Activated CD4-positive, alpha-beta memory T cell treated with anti-CD3 and anti-CD28 coated beads, Interleukin-2, amount 10 ng/mL, durations not matched to agents 7 days and 5 days (primary cell): ENCODE measurements at regions not wholly inside any gene's neighbourhood (a gene's known extent, or its start where the extent isn't known, plus 50 kb on each side); places are given as distances from the start of the nearest gene placed in this dataset.

Experiments
- CTCF ChIA-PET: fragments of 350-600 bp; sonication (Branson Sonifier 250); formaldehyde crosslinking; loops from one replicate; lab custom pipeline; 2021; ENCODE audit warnings: antibody characterized with exemption, inconsistent platforms; lab: Charles Lee
- POLR2A ChIA-PET: fragments of 350-600 bp; sonication (Branson Sonifier 250); formaldehyde crosslinking; loops from one replicate; lab custom pipeline; 2021; ENCODE audit warnings: antibody characterized with exemption; lab: Charles Lee
- DNase-seq: peaks from one replicate; pipeline ENCODE4 v3.0.0-alpha.2; 2020
- H3K27ac Mint-ChIP-seq: one replicate; pipeline ENCODE4 v1.8.0; 2021; ENCODE audit warnings: mild to moderate bottlenecking, mixed read lengths
- H3K27me3 Mint-ChIP-seq: one replicate; pipeline ENCODE4 v1.8.0; 2021; ENCODE audit warnings: mixed read lengths
- H3K36me3 Mint-ChIP-seq: one replicate; pipeline ENCODE4 v1.8.0; 2021; ENCODE audit warnings: low read depth, mixed read lengths
- H3K4me1 Mint-ChIP-seq: one replicate; pipeline ENCODE4 v1.8.0; 2021; ENCODE audit warnings: mixed read lengths
- H3K4me3 Mint-ChIP-seq: one replicate; pipeline ENCODE4 v1.8.0; 2021; ENCODE audit warnings: mild to moderate bottlenecking, mixed read lengths
- H3K9me3 Mint-ChIP-seq: one replicate; pipeline ENCODE4 v1.8.0; 2021; ENCODE audit warnings: mixed read lengths

DNA sequence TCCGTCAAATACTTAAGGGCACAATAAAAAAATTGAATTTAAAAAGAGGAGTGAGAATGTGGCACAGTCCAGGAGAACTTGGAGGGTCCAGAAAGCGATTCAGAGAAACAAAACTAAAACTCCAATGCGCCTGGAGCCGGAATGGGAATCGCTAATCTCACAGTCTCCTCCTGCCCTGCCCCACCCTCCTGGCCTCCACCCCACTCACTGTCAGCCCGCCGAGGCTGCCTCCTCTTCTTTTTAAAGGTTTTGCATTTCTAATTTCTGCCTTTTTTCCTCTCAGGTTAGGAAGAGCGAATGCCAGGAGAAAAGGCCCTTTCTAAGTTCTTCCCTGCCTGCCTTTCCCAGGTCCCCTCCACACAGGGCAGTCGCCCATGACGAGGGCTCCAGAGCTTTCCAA is 135.3 kb downstream of the ZBTB18 start:
- Mint-ChIP-seq H3K9me3 (no peaks in the 10 kb centered on the region), H3K36me3 (no peaks in the 10 kb centered on the region), H3K4me3 (no peak overlapping the region), H3K27ac (no peak overlapping the region), H3K4me1 (no peaks in the 10 kb centered on the region), H3K27me3 (no peaks in the 10 kb centered on the region)
- no peak for DNase-seq
- ChIA-PET POLR2A (no interaction called here), CTCF (no interaction called here)

- ChIA-PET CTCF (no interaction called here), POLR2A (no interaction called here)
- Mint-ChIP-seq H3K9me3 (no peaks in the 10 kb centered on the region), H3K27me3 (no peaks in the 10 kb centered on the region), H3K27ac (no peak overlapping the region), H3K4me1 (no peaks in the 10 kb centered on the region), H3K4me3 (no peak overlapping the region), H3K36me3 (no peaks in the 10 kb centered on the region)
- no peak for DNase-seq
These were observed 136.2 kb downstream of the ZBTB18 start for GRCh38 chr1:244187310-244187709.

DNA sequence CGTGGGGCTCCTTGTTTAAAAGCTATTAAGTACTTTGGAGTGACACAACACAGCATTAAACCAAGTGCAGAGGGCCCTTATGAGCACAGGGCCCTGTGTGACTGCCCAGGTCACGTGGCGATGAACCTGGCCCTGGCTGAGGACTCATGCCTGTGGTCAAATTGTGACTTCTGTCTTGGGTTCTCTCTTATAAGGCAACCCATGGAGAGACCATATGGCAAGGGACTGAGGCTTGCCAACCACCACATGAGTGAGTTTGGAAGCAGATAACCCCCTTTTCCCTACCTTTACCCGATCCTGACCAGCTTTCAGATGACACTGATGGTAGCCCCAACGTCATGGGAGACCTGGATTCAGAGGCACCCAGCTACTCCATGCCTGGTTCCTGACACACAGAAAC is 140.5 kb downstream of the ZBTB18 start:
- ChIA-PET POLR2A (no interaction called here), CTCF (no interaction called here)
- H3K27ac Mint-ChIP-seq: no peak overlapping the region
- H3K9me3 Mint-ChIP-seq: no peaks in the 10 kb centered on the region
- no peaks in the 10 kb centered on the region for H3K36me3 Mint-ChIP-seq
- H3K27me3 Mint-ChIP-seq: no peaks in the 10 kb centered on the region
- DNase-seq: no peak
- H3K4me1 Mint-ChIP-seq: no peaks in the 10 kb centered on the region
- H3K4me3 Mint-ChIP-seq: no peak overlapping the region

GRCh38 chr1:244192325-244192724 is 141.2 kb downstream of the ZBTB18 start:
- Mint-ChIP-seq H3K36me3 (no peaks in the 10 kb centered on the region), H3K27ac (no peak overlapping the region), H3K4me1 (no peaks in the 10 kb centered on the region), H3K4me3 (no peak overlapping the region), H3K27me3 (no peaks in the 10 kb centered on the region), H3K9me3 (no peaks in the 10 kb centered on the region)
- no peak for DNase-seq
- ChIA-PET POLR2A (no interaction called here), CTCF (no interaction called here)

DNA sequence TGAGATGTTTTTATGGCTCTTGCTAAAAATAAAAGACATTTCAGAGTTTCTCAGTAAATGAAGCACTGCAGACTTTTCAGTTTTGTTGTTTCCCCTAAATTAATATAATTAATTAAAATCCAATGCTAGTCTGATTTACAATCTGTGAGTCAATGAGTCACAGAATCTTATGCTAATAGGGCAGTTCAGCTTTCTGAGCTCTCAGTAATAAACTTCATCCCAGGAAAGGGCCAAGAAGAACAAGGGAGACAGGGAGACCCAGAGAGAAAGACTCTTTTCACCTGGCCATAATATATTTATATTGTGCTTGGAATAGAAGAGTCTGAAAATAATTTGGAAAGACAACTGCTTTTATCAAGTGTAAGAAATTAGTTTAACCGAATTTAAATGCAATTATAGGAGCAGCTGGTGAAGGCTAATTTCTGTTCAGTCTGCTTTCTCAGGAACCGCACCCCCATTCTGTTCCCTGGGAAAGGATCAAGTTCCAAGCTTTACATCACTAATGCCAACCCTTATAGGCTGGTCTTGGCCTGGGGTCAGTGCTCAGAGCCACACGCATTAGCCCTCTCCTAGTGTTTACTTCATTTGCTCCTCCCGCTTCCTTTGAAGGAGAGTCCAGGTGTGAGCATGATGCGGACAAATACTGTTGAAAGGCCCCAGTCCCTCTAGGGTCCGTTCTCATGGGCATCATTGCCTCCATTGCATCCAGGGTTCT is 145.6 kb downstream of the ZBTB18 start:
- no peaks in the 10 kb centered on the region for H3K4me1 Mint-ChIP-seq
- POLR2A ChIA-PET: no interaction called here
- no peak overlapping the region for H3K27ac Mint-ChIP-seq
- CTCF ChIA-PET: interaction anchor here (0.6 to 0.8 kb wide), 2 partner anchors 102 to 103 kb away, joined by 3 read pairs; no protein-coding TSS in a partner anchor
- H3K36me3 Mint-ChIP-seq: no peaks in the 10 kb centered on the region
- H3K4me3 Mint-ChIP-seq: no peak overlapping the region
- no peaks in the 10 kb centered on the region for H3K27me3 Mint-ChIP-seq
- no peaks in the 10 kb centered on the region for H3K9me3 Mint-ChIP-seq
- no peak for DNase-seq

- H3K36me3 Mint-ChIP-seq: no peaks in the 10 kb centered on the region
- no peak for DNase-seq
- H3K4me3 Mint-ChIP-seq: no peak overlapping the region
- H3K9me3 Mint-ChIP-seq: no peaks in the 10 kb centered on the region
- ChIA-PET CTCF (no interaction called here), POLR2A (no interaction called here)
- H3K4me1 Mint-ChIP-seq: no peaks in the 10 kb centered on the region
- H3K27ac Mint-ChIP-seq: no peak overlapping the region
- no peaks in the 10 kb centered on the region for H3K27me3 Mint-ChIP-seq
These were observed 146.8 kb downstream of the ZBTB18 start for GRCh38 chr1:244197851-244198375.

- POLR2A ChIA-PET: no interaction called here
- no peak overlapping the region for H3K27ac Mint-ChIP-seq
- H3K4me1 Mint-ChIP-seq: no peaks in the 10 kb centered on the region
- H3K4me3 Mint-ChIP-seq: no peak overlapping the region
- H3K9me3 Mint-ChIP-seq: no peaks in the 10 kb centered on the region
- no peak for DNase-seq
- peaks cover under 1% of the 10 kb centered on the region for H3K27me3 Mint-ChIP-seq
- CTCF ChIA-PET: no interaction called here
- H3K36me3 Mint-ChIP-seq: no peaks in the 10 kb centered on the region
These were observed 148.8 kb downstream of the ZBTB18 start for GRCh38 chr1:244199902-244200301.

- no peak for DNase-seq
- ChIA-PET CTCF (no interaction called here), POLR2A (no interaction called here)
- Mint-ChIP-seq H3K27ac (no peak overlapping the region), H3K27me3 (peaks cover 2% of the 10 kb centered on the region), H3K4me3 (no peak overlapping the region), H3K36me3 (no peaks in the 10 kb centered on the region), H3K4me1 (no peaks in the 10 kb centered on the region), H3K9me3 (no peaks in the 10 kb centered on the region)
These were observed 149.5 kb downstream of the ZBTB18 start for GRCh38 chr1:244200596-244200995.

DNA sequence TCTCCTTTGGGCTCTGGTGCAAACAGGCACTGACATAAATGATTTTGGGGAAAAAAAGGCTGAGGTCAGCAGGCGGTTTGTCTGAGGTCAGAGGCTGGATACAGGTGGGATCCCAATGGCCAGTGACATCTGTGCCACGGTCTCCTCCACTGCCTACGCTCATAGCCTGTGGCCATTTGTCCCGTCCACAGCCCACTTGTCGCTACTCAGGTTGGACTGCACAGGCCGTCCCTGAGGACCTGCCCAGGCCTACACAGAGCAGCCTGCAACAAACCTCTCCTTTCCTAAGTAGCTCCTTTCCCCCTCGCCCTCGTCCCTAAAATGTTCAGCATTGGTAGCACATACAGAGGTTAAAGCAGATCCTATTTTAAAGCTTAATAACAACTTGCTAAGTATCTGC is 150.7 kb downstream of the ZBTB18 start:
- H3K36me3 Mint-ChIP-seq: no peaks in the 10 kb centered on the region
- DNase-seq: no peak
- ChIA-PET CTCF (no interaction called here), POLR2A (no interaction called here)
- H3K9me3 Mint-ChIP-seq: no peaks in the 10 kb centered on the region
- H3K27me3 Mint-ChIP-seq: peaks cover 2% of the 10 kb centered on the region
- H3K4me1 Mint-ChIP-seq: no peaks in the 10 kb centered on the region
- H3K4me3 Mint-ChIP-seq: no peak overlapping the region
- no peak overlapping the region for H3K27ac Mint-ChIP-seq

- ChIA-PET CTCF (interaction anchor here (0.5 kb wide), 1 partner anchor 1055 kb away, joined by 3 read pairs; no protein-coding TSS in a partner anchor), POLR2A (no interaction called here)
- H3K9me3 Mint-ChIP-seq: no peaks in the 10 kb centered on the region
- H3K36me3 Mint-ChIP-seq: no peaks in the 10 kb centered on the region
- H3K27ac Mint-ChIP-seq: no peak overlapping the region
- DNase-seq: no peak
- H3K4me1 Mint-ChIP-seq: no peaks in the 10 kb centered on the region
- H3K4me3 Mint-ChIP-seq: no peak overlapping the region
- H3K27me3 Mint-ChIP-seq: peaks cover 8% of the 10 kb centered on the region
These were observed 152.9 kb downstream of the ZBTB18 start for GRCh38 chr1:244204004-244204403.

DNA sequence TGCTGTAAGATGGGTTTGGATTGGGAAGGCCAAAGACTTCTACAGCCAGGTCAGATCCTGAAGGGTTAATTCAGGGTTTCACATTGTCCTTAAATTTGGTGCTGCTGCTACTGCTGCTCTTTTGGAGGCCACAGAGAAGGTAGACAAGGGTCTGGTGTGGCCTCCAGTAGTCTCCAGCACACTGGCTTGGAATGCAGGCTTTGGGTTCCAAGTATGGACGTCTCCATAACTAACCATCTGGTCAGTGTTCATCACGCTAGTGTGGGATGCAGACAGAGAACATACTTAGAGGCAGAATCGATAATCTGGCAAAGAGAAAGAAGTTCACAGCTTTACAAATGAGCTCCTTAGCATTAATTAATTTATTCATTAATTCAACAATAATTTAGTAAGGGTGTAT is 154.1 kb downstream of the ZBTB18 start:
- H3K4me3 Mint-ChIP-seq: no peak overlapping the region
- POLR2A ChIA-PET: no interaction called here
- CTCF ChIA-PET: no interaction called here

DNA sequence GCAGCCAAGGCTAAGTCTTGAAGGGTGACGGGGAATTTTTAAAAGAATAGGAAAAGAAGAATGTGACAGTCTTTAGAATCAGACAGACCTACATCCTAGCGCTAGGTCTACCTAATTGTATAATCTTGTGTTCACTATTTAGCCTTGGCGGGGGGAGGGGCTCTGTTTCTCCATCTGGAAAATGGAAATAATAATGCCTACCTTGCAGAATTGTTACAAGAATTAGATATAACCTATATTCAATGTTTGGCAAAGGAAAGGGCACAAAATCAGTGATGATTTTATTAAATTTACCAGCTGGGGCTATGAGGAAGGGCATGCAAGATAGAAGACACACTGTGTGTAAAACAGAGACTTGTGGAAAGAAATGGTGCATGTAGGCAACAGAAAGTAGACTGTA is 154.8 kb downstream of the ZBTB18 start:
- DNase-seq: no peak
- CTCF ChIA-PET: no interaction called here
- Mint-ChIP-seq H3K27me3 (peaks cover 8% of the 10 kb centered on the region), H3K4me1 (no peaks in the 10 kb centered on the region), H3K4me3 (no peak overlapping the region), H3K27ac (no peak overlapping the region), H3K36me3 (no peaks in the 10 kb centered on the region), H3K9me3 (no peaks in the 10 kb centered on the region)
- POLR2A ChIA-PET: no interaction called here

More for the DNA sequence above, 154.1 kb downstream of the ZBTB18 start:
- Mint-ChIP-seq H3K36me3 (no peaks in the 10 kb centered on the region), H3K27me3 (peaks cover 8% of the 10 kb centered on the region), H3K4me1 (no peaks in the 10 kb centered on the region), H3K27ac (no peak overlapping the region), H3K9me3 (no peaks in the 10 kb centered on the region)
- no peak for DNase-seq

DNA sequence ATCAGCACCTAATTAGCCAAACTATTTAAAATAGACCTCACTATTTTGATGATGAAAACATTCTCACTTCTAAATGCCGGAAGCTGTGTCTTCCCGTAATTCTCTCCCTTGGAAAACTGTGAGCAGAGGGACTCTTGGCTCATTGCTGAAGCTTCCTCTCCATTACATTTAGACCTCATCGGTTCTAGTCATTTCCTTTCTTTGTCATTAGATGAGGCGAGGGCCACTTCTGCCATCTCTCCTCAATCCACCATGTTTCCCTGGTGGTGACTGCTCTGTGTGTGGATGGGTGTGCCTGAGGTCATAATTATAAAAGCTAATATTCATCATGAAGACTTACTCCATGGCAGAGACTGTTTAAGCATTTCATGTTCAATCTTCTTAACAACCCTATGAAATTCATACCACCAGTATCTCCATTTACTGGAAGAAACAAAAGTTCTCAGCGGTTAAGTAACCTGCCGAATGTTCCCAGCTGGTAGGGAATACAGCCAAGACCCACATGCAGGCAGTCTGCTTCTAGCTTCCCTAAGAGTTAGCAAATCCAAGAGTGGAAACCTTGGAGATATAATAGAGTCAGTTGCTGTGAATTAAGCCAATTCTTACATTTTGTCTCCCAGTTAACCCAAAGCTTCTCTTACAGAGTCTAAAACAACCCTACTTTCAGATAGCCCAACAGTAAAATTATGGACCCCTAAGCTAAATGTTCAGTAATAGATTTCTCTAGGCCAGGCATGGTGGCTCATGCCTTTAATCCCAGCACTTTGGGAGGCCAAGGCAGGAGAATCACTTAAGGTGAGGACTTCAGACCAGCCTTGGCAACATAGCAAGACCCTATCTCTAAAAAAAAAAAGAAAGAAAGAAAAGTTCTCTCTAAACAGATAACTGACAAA is 156.2 kb downstream of the ZBTB18 start:
- no peak for DNase-seq
- Mint-ChIP-seq H3K9me3 (no peaks in the 10 kb centered on the region), H3K36me3 (no peaks in the 10 kb centered on the region), H3K27me3 (peaks cover 8% of the 10 kb centered on the region), H3K4me3 (no peak overlapping the region), H3K4me1 (no peaks in the 10 kb centered on the region), H3K27ac (no peak overlapping the region)
- POLR2A ChIA-PET: no interaction called here
- CTCF ChIA-PET: no interaction called here
